ENCODE measurements at regions not wholly inside any gene's neighbourhood (a gene's known extent, or its start where the extent isn't known, plus 50 kb on each side); places are given as distances from the start of the nearest gene placed in this dataset.

- H3K36me3 Mint-ChIP-seq (ENCODE audit: unreplicated experiment), result no peaks in the 10 kb centered on the region
Measured at GRCh38 chr15:62568702-62569101, 403.6 kb upstream of the C2CD4B start.

GRCh38 chr15:62569460-62570404, 404.6 kb upstream of the C2CD4B start:
- H3K27ac Mint-ChIP-seq (ENCODE audit: unreplicated experiment), result peak overlapping the region; percentile 31
- no peak for TF ChIP-seq CTCF (IDR thresholded peaks at IDR 0.05)
- no peaks in the 10 kb centered on the region for H3K9me3 Mint-ChIP-seq (ENCODE audit: unreplicated experiment)
- DNase-seq (ENCODE audit: extremely low spot score, unreplicated experiment), result no peak
- no peak overlapping the region for H3K4me3 Mint-ChIP-seq (ENCODE audit: unreplicated experiment)
- no peaks in the 10 kb centered on the region for H3K36me3 Mint-ChIP-seq (ENCODE audit: unreplicated experiment)
- H3K4me1 Mint-ChIP-seq (ENCODE audit: unreplicated experiment), result peaks cover 15% of the 10 kb centered on the region
- peaks cover 2% of the 10 kb centered on the region for H3K27me3 Mint-ChIP-seq (ENCODE audit: unreplicated experiment)

More at GRCh38 chr15:62568702-62569101, 403.6 kb upstream of the C2CD4B start:
- peaks cover 15% of the 10 kb centered on the region for H3K4me1 Mint-ChIP-seq (ENCODE audit: unreplicated experiment)
- no peaks in the 10 kb centered on the region for H3K9me3 Mint-ChIP-seq (ENCODE audit: unreplicated experiment)
- no peak overlapping the region for H3K27ac Mint-ChIP-seq (ENCODE audit: unreplicated experiment)
- TF ChIP-seq CTCF (IDR thresholded peaks at IDR 0.05), result no peak
- no peak overlapping the region for H3K4me3 Mint-ChIP-seq (ENCODE audit: unreplicated experiment)
- H3K27me3 Mint-ChIP-seq (ENCODE audit: unreplicated experiment), result peaks cover 2% of the 10 kb centered on the region
- DNase-seq (ENCODE audit: extremely low spot score, unreplicated experiment), result no peak

GRCh38 chr15:62570405-62570783, 405.3 kb upstream of the C2CD4B start:
- peaks cover 17% of the 10 kb centered on the region for H3K4me1 Mint-ChIP-seq (ENCODE audit: unreplicated experiment)
- H3K27me3 Mint-ChIP-seq (ENCODE audit: unreplicated experiment), result peaks cover 2% of the 10 kb centered on the region
- no peak for DNase-seq (ENCODE audit: extremely low spot score, unreplicated experiment)
- H3K4me3 Mint-ChIP-seq (ENCODE audit: unreplicated experiment), result no peak overlapping the region
- H3K9me3 Mint-ChIP-seq (ENCODE audit: unreplicated experiment), result no peaks in the 10 kb centered on the region
- H3K36me3 Mint-ChIP-seq (ENCODE audit: unreplicated experiment), result no peaks in the 10 kb centered on the region
- no peak for TF ChIP-seq CTCF (IDR thresholded peaks at IDR 0.05)
- H3K27ac Mint-ChIP-seq (ENCODE audit: unreplicated experiment), result no peak overlapping the region

GRCh38 chr15:62571072-62571471, 406.0 kb upstream of the C2CD4B start:
- H3K9me3 Mint-ChIP-seq (ENCODE audit: unreplicated experiment), result no peaks in the 10 kb centered on the region
- H3K27ac Mint-ChIP-seq (ENCODE audit: unreplicated experiment), result no peak overlapping the region
- no peaks in the 10 kb centered on the region for H3K36me3 Mint-ChIP-seq (ENCODE audit: unreplicated experiment)
- no peak for TF ChIP-seq CTCF (IDR thresholded peaks at IDR 0.05)
- peaks cover 17% of the 10 kb centered on the region for H3K4me1 Mint-ChIP-seq (ENCODE audit: unreplicated experiment)
- no peak overlapping the region for H3K4me3 Mint-ChIP-seq (ENCODE audit: unreplicated experiment)
- DNase-seq (ENCODE audit: extremely low spot score, unreplicated experiment), result no peak
- no peaks in the 10 kb centered on the region for H3K27me3 Mint-ChIP-seq (ENCODE audit: unreplicated experiment)

- Mint-ChIP-seq H3K4me1 (ENCODE audit: unreplicated experiment) (peaks cover 17% of the 10 kb centered on the region), H3K36me3 (ENCODE audit: unreplicated experiment) (no peaks in the 10 kb centered on the region)
Measured at GRCh38 chr15:62572797-62573196, 407.7 kb upstream of the C2CD4B start.

More at GRCh38 chr15:62572797-62573196, 407.7 kb upstream of the C2CD4B start:
- H3K27ac Mint-ChIP-seq (ENCODE audit: unreplicated experiment), result no peak overlapping the region
- H3K4me3 Mint-ChIP-seq (ENCODE audit: unreplicated experiment), result no peak overlapping the region
- no peaks in the 10 kb centered on the region for H3K27me3 Mint-ChIP-seq (ENCODE audit: unreplicated experiment)
- no peak for TF ChIP-seq CTCF (IDR thresholded peaks at IDR 0.05)
- H3K9me3 Mint-ChIP-seq (ENCODE audit: unreplicated experiment), result no peaks in the 10 kb centered on the region
- no peak for DNase-seq (ENCODE audit: extremely low spot score, unreplicated experiment)

Data from osteocyte (in vitro differentiated cells).